GM21515 (cell line): ENCODE measurements at regions not wholly inside any gene's neighbourhood (a gene's known extent, or its start where the extent isn't known, plus 50 kb on each side); places are given as distances from the start of the nearest gene placed in this dataset.
"Not testable (repeated sequence)": the region's sequence is repeated elsewhere in the genome, so short reads cannot be mapped to it uniquely, and the experiment has no call there.

Experiments used
- ATAC-seq: cut with Tn5 transposase; IDR thresholded peaks from one replicate; pipeline ENCODE4 v1.9.1; 2021; ENCODE audit not compliant: unreplicated experiment

- ATAC-seq: no peak
These were observed 262.7 kb upstream of the FSIP2 start for GRCh38 chr2:185475914-185476313.

- ATAC-seq: no peak
These were observed 261.2 kb upstream of the FSIP2 start for GRCh38 chr2:185477452-185477851.

- ATAC-seq: no peak
These were observed 254.0 kb upstream of the FSIP2 start for GRCh38 chr2:185484602-185485001.

GRCh38 chr2:185502351-185502750 lies 236.3 kb upstream of the FSIP2 start:
- no peak for ATAC-seq

- ATAC-seq: no peak
These were observed 230.9 kb upstream of the FSIP2 start for GRCh38 chr2:185507719-185508118.

GRCh38 chr2:185510060-185510459 lies 228.5 kb upstream of the FSIP2 start:
- no peak for ATAC-seq

- ATAC-seq: no peak
These were observed 226.7 kb upstream of the FSIP2 start for GRCh38 chr2:185511925-185512324.

GRCh38 chr2:185522472-185522871 lies 216.1 kb upstream of the FSIP2 start:
- ATAC-seq: no peak

GRCh38 chr2:185524242-185524641 lies 214.4 kb upstream of the FSIP2 start:
- not testable (repeated sequence) for ATAC-seq

GRCh38 chr2:185526161-185526560 lies 212.4 kb upstream of the FSIP2 start:
- no peak for ATAC-seq

- ATAC-seq: no peak
These were observed 206.9 kb upstream of the FSIP2 start for GRCh38 chr2:185531721-185532120.

GRCh38 chr2:185537689-185538088 lies 200.9 kb upstream of the FSIP2 start:
- no peak for ATAC-seq

GRCh38 chr2:185567196-185567595 lies 171.4 kb upstream of the FSIP2 start:
- ATAC-seq: no peak

- ATAC-seq: no peak
These were observed 170.7 kb upstream of the FSIP2 start for GRCh38 chr2:185567940-185568339.

GRCh38 chr2:185578322-185578721 lies 160.3 kb upstream of the FSIP2 start:
- no peak for ATAC-seq

- no peak for ATAC-seq
These were observed 155.4 kb upstream of the FSIP2 start for GRCh38 chr2:185583058-185583816.

GRCh38 chr2:185585165-185585564 lies 153.4 kb upstream of the FSIP2 start:
- ATAC-seq: not testable (repeated sequence)

GRCh38 chr2:185591276-185591675 lies 147.3 kb upstream of the FSIP2 start:
- not testable (repeated sequence) for ATAC-seq

GRCh38 chr2:185607945-185608344 lies 130.7 kb upstream of the FSIP2 start:
- no peak for ATAC-seq

GRCh38 chr2:185608799-185609198 lies 129.8 kb upstream of the FSIP2 start:
- ATAC-seq: no peak

- no peak for ATAC-seq
These were observed 128.3 kb upstream of the FSIP2 start for GRCh38 chr2:185610301-185610700.

GRCh38 chr2:185618625-185619024 lies 120.0 kb upstream of the FSIP2 start:
- no peak for ATAC-seq

- no peak for ATAC-seq
These were observed 113.0 kb upstream of the FSIP2 start for GRCh38 chr2:185625604-185626003.
